IMR-90 (cell line): ENCODE measurements at regions not wholly inside any gene's neighbourhood (a gene's known extent, or its start where the extent isn't known, plus 50 kb on each side); places are given as distances from the start of the nearest gene placed in this dataset.

Experiments used
- ATAC-seq: fragments of 200-7000 bp; cut with Tn5 transposase; 2 replicates; pipeline ENCODE4 v1.9.1; 2020; ENCODE audit warnings: low read depth, mild to moderate bottlenecking, moderate library complexity
- BruUV-seq: library from RNA; stranded (reverse); fragments of 400-500 nt; replicated peaks from 2 replicates; lab custom pipeline; 2021; lab: Mats Ljungman, UMichigan
- CTCF ChIA-PET: fragments of 300-600 bp; formaldehyde crosslinking; extraction: SDS; loops from one replicate; lab custom pipeline; 2021; ENCODE audit warnings: antibody characterized with exemption; lab: Yijun Ruan, JAX
- POLR2A ChIA-PET: fragments of 300-600 bp; sonication (Branson Sonifier 250); formaldehyde crosslinking; loops from one replicate; lab custom pipeline; 2022; ENCODE audit warnings: antibody characterized with exemption; ENCODE audit not compliant: unreplicated experiment; lab: Charles Lee
- DNase-seq: peaks from one replicate; pipeline ENCODE4 v3.0.0; 2013
- H2AFZ ChIP-seq: replicated peaks from 2 replicates; pipeline ENCODE3; 2013; ENCODE audit warnings: low read length, mild to moderate bottlenecking; ENCODE audit not compliant: poor library complexity
- H2AK5ac ChIP-seq: 2 replicates; pipeline ENCODE4 v1.6.1; 2013; ENCODE audit warnings: low read depth, low read length, inconsistent platforms
- H2AK9ac ChIP-seq: replicated peaks from 2 replicates; pipeline ENCODE3; 2013; ENCODE audit warnings: mild to moderate bottlenecking, low read depth, low read length, moderate library complexity; ENCODE audit not compliant: poor library complexity
- H2BK120ac ChIP-seq: 2 replicates; pipeline ENCODE4 v1.6.1; 2013; ENCODE audit warnings: low read depth, low read length, inconsistent platforms
- H2BK15ac ChIP-seq: 3 replicates; pipeline ENCODE4 v1.6.1; 2013; ENCODE audit warnings: low read depth, low read length, inconsistent platforms
- H2BK20ac ChIP-seq: 2 replicates; pipeline ENCODE4 v1.6.1; 2013; ENCODE audit warnings: low read depth, mild to moderate bottlenecking, inconsistent platforms, low read length, moderate library complexity
- H2BK5ac ChIP-seq: 2 replicates; pipeline ENCODE4 v1.6.1; 2013; ENCODE audit warnings: mild to moderate bottlenecking, low read depth, low read length, inconsistent platforms; ENCODE audit not compliant: poor library complexity, severe bottlenecking
- H3K14ac ChIP-seq: replicated peaks from 2 replicates; pipeline ENCODE4 v1.6.1; 2013; ENCODE audit warnings: low read depth, low read length, inconsistent platforms
- H3K18ac ChIP-seq: 2 replicates; pipeline ENCODE4 v1.6.1; 2013; ENCODE audit warnings: low read depth, low read length, control low read depth
- H3K23ac ChIP-seq: 2 replicates; pipeline ENCODE4 v1.6.1; 2013; ENCODE audit warnings: low read depth, low read length, inconsistent platforms
- H3K27ac ChIP-seq: 2 replicates; pipeline ENCODE4 v1.5.1; 2013; ENCODE audit warnings: mild to moderate bottlenecking, control low read depth, low read length; ENCODE audit not compliant: insufficient read depth
- H3K27me3 ChIP-seq: 2 replicates; pipeline ENCODE4 v1.6.1; 2013; ENCODE audit warnings: low read length; ENCODE audit not compliant: control insufficient read depth, insufficient read depth
- H3K36me3 ChIP-seq: 2 replicates; pipeline ENCODE4 v1.6.1; 2013; ENCODE audit warnings: low read length, mixed read lengths; ENCODE audit not compliant: control insufficient read depth, insufficient read depth
- H3K4ac ChIP-seq: 2 replicates; pipeline ENCODE4 v1.6.1; 2013; ENCODE audit warnings: low read depth, low read length, inconsistent platforms
- H3K4me1 ChIP-seq: 2 replicates; pipeline ENCODE4 v1.6.1; 2013; ENCODE audit warnings: low read length, mixed read lengths; ENCODE audit not compliant: control insufficient read depth, insufficient read depth
- H3K4me2 ChIP-seq: 2 replicates; pipeline ENCODE4 v1.6.1; 2013; ENCODE audit warnings: low read depth, mild to moderate bottlenecking, control low read depth, low read length, moderate library complexity
- H3K4me3 ChIP-seq: 2 replicates; pipeline ENCODE4 v1.5.1; 2013; ENCODE audit warnings: low read depth, mild to moderate bottlenecking, control low read depth, low read length, moderate library complexity; ENCODE audit not compliant: insufficient read depth
- H3K56ac ChIP-seq: 2 replicates; pipeline ENCODE4 v1.6.1; 2013; ENCODE audit warnings: low read length, inconsistent platforms; ENCODE audit not compliant: insufficient read depth; ENCODE audit errors: extremely low read depth
- H3K79me1 ChIP-seq, 2 experiments: 2 replicates each; pipeline ENCODE4 v1.6.1; 2013; ENCODE audit warnings: low read length in 2 of 2, inconsistent platforms in 1 of 2, low read depth in 1 of 2
- H3K9ac ChIP-seq: 2 replicates; pipeline ENCODE4 v1.6.1; 2013; ENCODE audit warnings: low read depth, low read length, control low read depth
- H3K9me1 ChIP-seq: 2 replicates; pipeline ENCODE4 v1.6.1; 2013; ENCODE audit warnings: low read length, inconsistent platforms; ENCODE audit not compliant: insufficient read depth
- H3K9me3 ChIP-seq: 2 replicates; pipeline ENCODE4 v1.6.1; 2013; ENCODE audit warnings: low read length; ENCODE audit not compliant: control insufficient read depth, insufficient read depth
- H4K20me1 ChIP-seq: 2 replicates; pipeline ENCODE4 v1.6.1; 2013; ENCODE audit warnings: low read length, inconsistent platforms; ENCODE audit not compliant: insufficient read depth
- H4K5ac ChIP-seq: 2 replicates; pipeline ENCODE4 v1.6.1; 2013; ENCODE audit warnings: mild to moderate bottlenecking, low read depth, low read length, control low read depth
- H4K8ac ChIP-seq, 2 experiments: 2 replicates each; pipeline ENCODE4 v1.6.1; 2013; ENCODE audit warnings: low read depth in 2 of 2, low read length in 2 of 2, control low read depth in 1 of 2, inconsistent platforms in 1 of 2
- H4K91ac ChIP-seq: 2 replicates; pipeline ENCODE4 v1.6.1; 2013; ENCODE audit warnings: low read depth, low read length, inconsistent platforms; ENCODE audit not compliant: insufficient read depth
- BHLHE40 ChIP-seq: fragments of 150-350 bp; IDR thresholded peaks from 2 replicates; pipeline ENCODE4 v1.6.1; 2016; ENCODE audit warnings: mild to moderate bottlenecking, low read depth, low read length
- CEBPB ChIP-seq: IDR thresholded peaks from 2 replicates; pipeline ENCODE4 v1.6.1; 2012; ENCODE audit warnings: low read depth, low read length, improper control_type of control experiment
- CHD1 ChIP-seq: IDR thresholded peaks from 2 replicates; pipeline ENCODE4 v1.6.1; 2012; ENCODE audit warnings: low read depth, low read length, improper control_type of control experiment
- ELK1 ChIP-seq: fragments of 150-350 bp; IDR thresholded peaks from 2 replicates; pipeline ENCODE4 v1.6.1; 2016; ENCODE audit warnings: low read depth, mild to moderate bottlenecking, low read length, moderate library complexity, borderline replicate concordance
- FOS ChIP-seq: fragments of 150-350 bp; IDR thresholded peaks from 2 replicates; pipeline ENCODE4 v1.6.1; 2016; ENCODE audit warnings: low read depth, low read length
- MAFK ChIP-seq: IDR thresholded peaks from 2 replicates; pipeline ENCODE4 v1.6.1; 2012; ENCODE audit warnings: low read depth, low read length, improper control_type of control experiment
- MAZ ChIP-seq: IDR thresholded peaks from 2 replicates; pipeline ENCODE4 v1.6.1; 2012; ENCODE audit warnings: low read depth, mild to moderate bottlenecking, low read length, improper control_type of control experiment, moderate library complexity, borderline replicate concordance
- MXI1 ChIP-seq: IDR thresholded peaks from 2 replicates; pipeline ENCODE4 v1.6.1; 2012; ENCODE audit warnings: low read depth, mild to moderate bottlenecking, low read length, moderate library complexity, borderline replicate concordance
- NFE2L2 ChIP-seq: fragments of 150-350 bp; IDR thresholded peaks from 2 replicates; pipeline ENCODE4 v1.6.1; 2016; ENCODE audit warnings: low read depth, mild to moderate bottlenecking, low read length
- RCOR1 ChIP-seq: IDR thresholded peaks from 2 replicates; pipeline ENCODE4 v1.6.1; 2012; ENCODE audit warnings: mild to moderate bottlenecking, low read length, improper control_type of control experiment; ENCODE audit not compliant: insufficient replicate concordance
- RFX5 ChIP-seq: IDR thresholded peaks from 2 replicates; pipeline ENCODE4 v1.8.0; 2012; ENCODE audit warnings: low read depth, mild to moderate bottlenecking, low read length, moderate library complexity
- SMC3 ChIP-seq: fragments of 150-350 bp; IDR thresholded peaks from 2 replicates; pipeline ENCODE4 v1.6.1; 2016; ENCODE audit warnings: low read depth, mild to moderate bottlenecking, antibody characterized with exemption, low read length, moderate library complexity
- WGBS, 2 experiments: methylation state at CpG; one replicate each; pipeline versions ENCODE4 v1.1.5 to v1.1.7; 2013; ENCODE audit warnings: missing lambda C conversion rate in 2 of 2; ENCODE audit not compliant: insufficient read length in 1 of 2; ENCODE audit errors: extremely low coverage in 2 of 2; 5-methylcytosine and 5-hydroxymethylcytosine counted together
- dilution Hi-C: fragments of 300-500 bp; cut with HindIII; formaldehyde crosslinking; loops from one replicate; pipeline ENCODE4 v1.14.3; 2018; ENCODE audit warnings: low sequenced_read_pairs; ENCODE audit not compliant: unreplicated experiment
- in situ Hi-C: fragments of 300-500 bp; cut with MboI; formaldehyde crosslinking; loops from 3 replicates; pipeline ENCODE4 v1.14.3; 2019; ENCODE audit warnings: low sequenced_read_pairs, inconsistent platforms, mixed read lengths
- intact Hi-C: fragments of 100-400 bp; cut with micrococcal nuclease; formaldehyde crosslinking; loops from 2 replicates; pipeline ENCODE4 v1.10.0; 2022
- TF ChIP-seq, protein P1 (sequence below): conservative IDR thresholded peaks from 2 replicates; pipeline ENCODE4 v1.5.1; 2012; ENCODE audit warnings: mild to moderate bottlenecking, low read depth, low read length, improper control_type of control experiment
- TF ChIP-seq, protein P2 (sequence below): fragments of 150-350 bp; IDR thresholded peaks from 2 replicates; pipeline ENCODE4 v1.6.1; 2017; ENCODE audit warnings: mild to moderate bottlenecking, antibody characterized with exemption, low read length, low read depth

- Histone ChIP-seq H2AK9ac (no peak overlapping the region), H2AK5ac (peak overlapping the region; percentile 83; the same call in 1 of the 2 replicates), H3K4ac (peak overlapping the region; percentile 60), H4K91ac (no peak overlapping the region), H3K27me3 (no peaks in the 10 kb centered on the region), H3K4me2 (no peak overlapping the region), H3K9ac (no peak overlapping the region), H2BK20ac (peak overlapping the region; percentile 89; the same call in 1 of the 2 replicates), H2BK15ac (peak overlapping the region; percentile 57; the same call in 1 of the 3 replicates), H3K56ac (no peak overlapping the region), H2BK120ac (0 out of 2 replicates have a peak overlapping the region, but pooled peaks have one; percentile 78), H4K20me1 (no peaks in the 10 kb centered on the region), H2BK5ac (no peak overlapping the region), H4K5ac (no peak overlapping the region; the same call in 1 of the 2 replicates), H3K36me3 (no peaks in the 10 kb centered on the region), H3K4me3 (no peak overlapping the region), H3K9me1 (peaks cover 16% of the 10 kb centered on the region), H3K27ac (no peak overlapping the region), H3K79me1 (0 out of 4 replicates have a peak, but pooled peaks cover 0 to 4% of the 10 kb centered on the region in 2 experiments), H3K18ac (no peak overlapping the region), H3K4me1 (peaks cover 17% of the 10 kb centered on the region), H3K9me3 (no peaks in the 10 kb centered on the region), H4K8ac (no peak overlapping the region), H2AFZ (no peak overlapping the region), H3K14ac (no peak overlapping the region), H3K23ac (no peak overlapping the region)
- 20% methylated on average over 1 of the region's 6 CpGs; no CpG with 5 or more reads in 1 of the 2 experiments for WGBS, 2 experiments
- intact Hi-C loops (no loop called here), dilution Hi-C loops (no loop called here), in situ Hi-C loops (no loop called here)
- no TSS peak for BruUV-seq
- TF ChIP-seq NFE2L2: no peak
- TF ChIP-seq MAZ: no peak
- no peak for TF ChIP-seq RFX5
- TF ChIP-seq SMC3: no peak
- TF ChIP-seq, protein P1, sequence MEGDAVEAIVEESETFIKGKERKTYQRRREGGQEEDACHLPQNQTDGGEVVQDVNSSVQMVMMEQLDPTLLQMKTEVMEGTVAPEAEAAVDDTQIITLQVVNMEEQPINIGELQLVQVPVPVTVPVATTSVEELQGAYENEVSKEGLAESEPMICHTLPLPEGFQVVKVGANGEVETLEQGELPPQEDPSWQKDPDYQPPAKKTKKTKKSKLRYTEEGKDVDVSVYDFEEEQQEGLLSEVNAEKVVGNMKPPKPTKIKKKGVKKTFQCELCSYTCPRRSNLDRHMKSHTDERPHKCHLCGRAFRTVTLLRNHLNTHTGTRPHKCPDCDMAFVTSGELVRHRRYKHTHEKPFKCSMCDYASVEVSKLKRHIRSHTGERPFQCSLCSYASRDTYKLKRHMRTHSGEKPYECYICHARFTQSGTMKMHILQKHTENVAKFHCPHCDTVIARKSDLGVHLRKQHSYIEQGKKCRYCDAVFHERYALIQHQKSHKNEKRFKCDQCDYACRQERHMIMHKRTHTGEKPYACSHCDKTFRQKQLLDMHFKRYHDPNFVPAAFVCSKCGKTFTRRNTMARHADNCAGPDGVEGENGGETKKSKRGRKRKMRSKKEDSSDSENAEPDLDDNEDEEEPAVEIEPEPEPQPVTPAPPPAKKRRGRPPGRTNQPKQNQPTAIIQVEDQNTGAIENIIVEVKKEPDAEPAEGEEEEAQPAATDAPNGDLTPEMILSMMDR: no peak
- no peak for TF ChIP-seq CEBPB
- TF ChIP-seq ELK1: no peak
- TF ChIP-seq MAFK: no peak
- TF ChIP-seq, protein P2, sequence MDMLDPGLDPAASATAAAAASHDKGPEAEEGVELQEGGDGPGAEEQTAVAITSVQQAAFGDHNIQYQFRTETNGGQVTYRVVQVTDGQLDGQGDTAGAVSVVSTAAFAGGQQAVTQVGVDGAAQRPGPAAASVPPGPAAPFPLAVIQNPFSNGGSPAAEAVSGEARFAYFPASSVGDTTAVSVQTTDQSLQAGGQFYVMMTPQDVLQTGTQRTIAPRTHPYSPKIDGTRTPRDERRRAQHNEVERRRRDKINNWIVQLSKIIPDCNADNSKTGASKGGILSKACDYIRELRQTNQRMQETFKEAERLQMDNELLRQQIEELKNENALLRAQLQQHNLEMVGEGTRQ: no peak
- TF ChIP-seq CHD1: no peak
- TF ChIP-seq MXI1: no peak
- no peak for TF ChIP-seq FOS
- TF ChIP-seq RCOR1: no peak
- no peak for TF ChIP-seq BHLHE40
- no peak for DNase-seq
- POLR2A ChIA-PET: interaction anchor here (0.6 kb wide), 1 partner anchor 83 kb away, joined by 6 read pairs; no protein-coding TSS in a partner anchor
- CTCF ChIA-PET: interaction anchor here (0.7 kb wide), 1 partner anchor 241 kb away, joined by 4 read pairs; no protein-coding TSS in a partner anchor
- no peak for ATAC-seq
Observed at GRCh38 chr2:9113262-9113661, 93.3 kb upstream of the ASAP2 start.
